HepG2 (cell line): ENCODE measurements at regions not wholly inside any gene's neighbourhood (a gene's known extent, or its start where the extent isn't known, plus 50 kb on each side); places are given as distances from the start of the nearest gene placed in this dataset.
A peak's percentile ranks its signal among the peaks of the same experiment; 100 is the strongest.

Experiments
- ARNTL ChIP-seq: sonication (generic); formaldehyde crosslinking; IDR thresholded peaks from 2 replicates; pipeline ENCODE4 v1.4.0; 2020; ENCODE audit warnings: mild to moderate bottlenecking, missing genetic modification reagents
- GATAD1 ChIP-seq: IDR thresholded peaks from 2 replicates; pipeline ENCODE4 v1.6.1; 2016; ENCODE audit warnings: missing genetic modification reagents, missing compliant biosample characterization
- KIAA2018 ChIP-seq: sonication (generic); formaldehyde crosslinking; IDR thresholded peaks from 2 replicates; pipeline ENCODE4 v1.5.0; 2020; ENCODE audit warnings: mild to moderate bottlenecking, missing genetic modification reagents, borderline replicate concordance
- MED8 ChIP-seq: sonication (generic); formaldehyde crosslinking; IDR thresholded peaks from 2 replicates; pipeline ENCODE4 v1.8.1; 2023; ENCODE audit warnings: mild to moderate bottlenecking, missing genetic modification reagents; ENCODE audit not compliant: insufficient replicate concordance
- MXD3 ChIP-seq: IDR thresholded peaks from 2 replicates; pipeline ENCODE4 v1.6.1; 2016; ENCODE audit warnings: mild to moderate bottlenecking, missing biosample characterization, missing genetic modification reagents
- NCOA1 ChIP-seq: sonication (generic); formaldehyde crosslinking; IDR thresholded peaks from 2 replicates; pipeline ENCODE4 v1.9.0; 2021; ENCODE audit warnings: missing genetic modification reagents
- PHB2 ChIP-seq: fragments of 450-650 bp; IDR thresholded peaks from 2 replicates; pipeline ENCODE4 v1.6.1; 2018; ENCODE audit not compliant: partially characterized antibody
- PPARG ChIP-seq: conservative IDR thresholded peaks from 2 replicates; pipeline ENCODE4 v1.6.1; 2016; ENCODE audit warnings: missing biosample characterization, missing genetic modification reagents
- SCMH1 ChIP-seq: sonication (generic); formaldehyde crosslinking; IDR thresholded peaks from 2 replicates; pipeline ENCODE4 v1.9.0; 2021; ENCODE audit warnings: missing genetic modification reagents, mild to moderate bottlenecking, borderline replicate concordance
- ZBTB34 ChIP-seq: sonication (generic); formaldehyde crosslinking; IDR thresholded peaks from 2 replicates; pipeline ENCODE4 v1.8.0; 2022; ENCODE audit warnings: mild to moderate bottlenecking, missing genetic modification reagents
- ZKSCAN5 ChIP-seq: sonication (generic); formaldehyde crosslinking; IDR thresholded peaks from 2 replicates; pipeline ENCODE4 v1.5.1; 2020; ENCODE audit warnings: mild to moderate bottlenecking, missing genetic modification reagents
- ZNF253 ChIP-seq: sonication (generic); formaldehyde crosslinking; IDR thresholded peaks from 2 replicates; pipeline ENCODE4 v1.8.0; 2022; ENCODE audit warnings: mild to moderate bottlenecking, missing genetic modification reagents, borderline replicate concordance
- ZNF3 ChIP-seq: IDR thresholded peaks from 2 replicates; pipeline ENCODE4 v1.7.0; 2017; ENCODE audit warnings: inconsistent platforms
- ZNF816 ChIP-seq: sonication (generic); formaldehyde crosslinking; IDR thresholded peaks from 2 replicates; pipeline ENCODE4 v1.8.0; 2022; ENCODE audit warnings: missing genetic modification reagents, mild to moderate bottlenecking, borderline replicate concordance
- TF ChIP-seq, protein P1 (sequence below): sonication (generic); formaldehyde crosslinking; IDR thresholded peaks from 2 replicates; pipeline ENCODE4 v1.4.0; 2020; ENCODE audit warnings: missing genetic modification reagents, borderline replicate concordance

DNA sequence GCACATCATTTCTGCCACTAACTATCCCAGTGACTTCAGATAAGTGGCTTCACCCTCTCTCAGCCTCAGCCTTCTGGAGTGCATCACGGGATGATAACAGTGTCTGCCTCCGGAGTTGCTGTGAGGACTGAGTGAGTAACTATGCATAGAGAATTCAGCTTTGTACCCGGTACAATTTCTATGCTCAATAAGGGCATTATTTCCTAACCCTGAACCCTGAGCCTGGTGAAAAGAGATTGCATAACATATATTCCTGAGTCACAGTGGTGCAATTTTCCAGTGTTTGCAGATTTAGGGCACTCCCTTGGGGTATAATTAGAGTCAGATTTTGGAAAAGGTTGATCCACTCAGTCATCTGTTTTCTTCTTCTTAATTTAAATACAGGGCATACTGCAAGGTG lies 181.1 kb downstream of the PTPN11 start (continued):
- TF ChIP-seq KIAA2018 (CRISPR knock-in tag), result no peak
- TF ChIP-seq PPARG (CRISPR knock-in tag), result peak; percentile 66
- no peak for TF ChIP-seq PHB2
- no peak for TF ChIP-seq GATAD1
- no peak for TF ChIP-seq SCMH1 (CRISPR knock-in tag)
- TF ChIP-seq ZNF816 (CRISPR knock-in tag), result no peak
- no peak for TF ChIP-seq ZKSCAN5
- no peak for TF ChIP-seq ARNTL (CRISPR knock-in tag)
- TF ChIP-seq ZNF253, result no peak
- TF ChIP-seq, protein P1, sequence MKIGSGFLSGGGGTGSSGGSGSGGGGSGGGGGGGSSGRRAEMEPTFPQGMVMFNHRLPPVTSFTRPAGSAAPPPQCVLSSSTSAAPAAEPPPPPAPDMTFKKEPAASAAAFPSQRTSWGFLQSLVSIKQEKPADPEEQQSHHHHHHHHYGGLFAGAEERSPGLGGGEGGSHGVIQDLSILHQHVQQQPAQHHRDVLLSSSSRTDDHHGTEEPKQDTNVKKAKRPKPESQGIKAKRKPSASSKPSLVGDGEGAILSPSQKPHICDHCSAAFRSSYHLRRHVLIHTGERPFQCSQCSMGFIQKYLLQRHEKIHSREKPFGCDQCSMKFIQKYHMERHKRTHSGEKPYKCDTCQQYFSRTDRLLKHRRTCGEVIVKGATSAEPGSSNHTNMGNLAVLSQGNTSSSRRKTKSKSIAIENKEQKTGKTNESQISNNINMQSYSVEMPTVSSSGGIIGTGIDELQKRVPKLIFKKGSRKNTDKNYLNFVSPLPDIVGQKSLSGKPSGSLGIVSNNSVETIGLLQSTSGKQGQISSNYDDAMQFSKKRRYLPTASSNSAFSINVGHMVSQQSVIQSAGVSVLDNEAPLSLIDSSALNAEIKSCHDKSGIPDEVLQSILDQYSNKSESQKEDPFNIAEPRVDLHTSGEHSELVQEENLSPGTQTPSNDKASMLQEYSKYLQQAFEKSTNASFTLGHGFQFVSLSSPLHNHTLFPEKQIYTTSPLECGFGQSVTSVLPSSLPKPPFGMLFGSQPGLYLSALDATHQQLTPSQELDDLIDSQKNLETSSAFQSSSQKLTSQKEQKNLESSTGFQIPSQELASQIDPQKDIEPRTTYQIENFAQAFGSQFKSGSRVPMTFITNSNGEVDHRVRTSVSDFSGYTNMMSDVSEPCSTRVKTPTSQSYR (CRISPR knock-in tag), result peak; percentile 51; the same call in 1 of the 2 replicates
- no peak for TF ChIP-seq MXD3 (CRISPR knock-in tag)
- TF ChIP-seq NCOA1 (CRISPR knock-in tag), result no peak
- no peak for TF ChIP-seq MED8 (CRISPR knock-in tag)
- TF ChIP-seq ZNF3 (CRISPR knock-in tag), result no peak
- no peak for TF ChIP-seq ZBTB34 (CRISPR knock-in tag)
